Stimulated activated naive CD8-positive, alpha-beta T cell treated with anti-CD3 and anti-CD28 coated beads, Interleukin-15, amount 100 ng/mL, for 72 hours (primary cell): ENCODE measurements at regions not wholly inside any gene's neighbourhood (a gene's known extent, or its start where the extent isn't known, plus 50 kb on each side); places are given as distances from the start of the nearest gene placed in this dataset.

Experiments used
- ATAC-seq: fragments of 150-1000 bp; cut with Tn5 transposase; 2 replicates; pipeline ENCODE4 v1.10.0; 2021; ENCODE audit warnings: mild to moderate bottlenecking, moderate library complexity
- DNase-seq, 2 donors: peaks; one replicate each; pipeline ENCODE4 v3.0.0; 2021 to 2022
- H3K27ac Mint-ChIP-seq, 2 donors: one replicate each; pipeline ENCODE4 v1.8.0; 2022; ENCODE audit warnings: mild to moderate bottlenecking in 2 of 2, mixed read lengths in 2 of 2, moderate library complexity in 2 of 2
- H3K27me3 Mint-ChIP-seq: one replicate; pipeline ENCODE4 v1.8.0; 2022; ENCODE audit warnings: mixed read lengths
- H3K4me1 Mint-ChIP-seq: one replicate; pipeline ENCODE4 v1.8.0; 2022; ENCODE audit warnings: mild to moderate bottlenecking, mixed read lengths
- H3K4me3 Mint-ChIP-seq, 2 donors: one replicate each; pipeline ENCODE4 v1.8.0; 2022; ENCODE audit warnings: mild to moderate bottlenecking in 2 of 2, mixed read lengths in 2 of 2, moderate library complexity in 1 of 2
- H3K9me3 Mint-ChIP-seq, 2 donors: one replicate each; pipeline ENCODE4 v1.8.0; 2022; ENCODE audit warnings: mixed read lengths in 2 of 2

- Mint-ChIP-seq H3K27me3 (no peaks in the 10 kb centered on the region), H3K9me3 (peaks cover 9 to 25% of the 10 kb centered on the region in 2 donors), H3K27ac (no peak overlapping the region), H3K4me3 (no peak overlapping the region), H3K4me1 (no peaks in the 10 kb centered on the region)
- ATAC-seq (no peak), DNase-seq (no peak)
Measured at GRCh38 chr2:14354231-14354630, 278.3 kb upstream of the LRATD1 start.

- ATAC-seq (no peak), DNase-seq (no peak)
- Mint-ChIP-seq H3K27me3 (no peaks in the 10 kb centered on the region), H3K4me1 (no peaks in the 10 kb centered on the region), H3K4me3 (no peak overlapping the region), H3K9me3 (peaks cover 4 to 16% of the 10 kb centered on the region in 2 donors), H3K27ac (no peak overlapping the region)
Measured at GRCh38 chr2:14355102-14355501, 277.4 kb upstream of the LRATD1 start.

- Mint-ChIP-seq H3K27me3 (no peaks in the 10 kb centered on the region), H3K9me3 (peaks cover 2 to 16% of the 10 kb centered on the region in 2 donors), H3K4me3 (no peak overlapping the region), H3K4me1 (no peaks in the 10 kb centered on the region), H3K27ac (no peak overlapping the region)
- no peak for ATAC-seq
- no peak for DNase-seq
Measured at GRCh38 chr2:14358339-14358738, 274.2 kb upstream of the LRATD1 start.

- Mint-ChIP-seq H3K4me3 (no peak overlapping the region), H3K27ac (no peak overlapping the region)
- ATAC-seq = no peak
Measured at GRCh38 chr2:14358774-14359173, 273.7 kb upstream of the LRATD1 start.

GRCh38 chr2:14363137-14363536 is 269.4 kb upstream of the LRATD1 start:
- Mint-ChIP-seq H3K4me1 (no peaks in the 10 kb centered on the region), H3K27ac (no peak overlapping the region), H3K27me3 (no peaks in the 10 kb centered on the region), H3K4me3 (no peak overlapping the region), H3K9me3 (peaks cover 0 to 6% of the 10 kb centered on the region in 2 donors)
- no peak for DNase-seq
- no peak for ATAC-seq

More at GRCh38 chr2:14358774-14359173, 273.7 kb upstream of the LRATD1 start:
- DNase-seq = no peak
- Mint-ChIP-seq H3K27me3 (no peaks in the 10 kb centered on the region), H3K9me3 (peaks cover 0 to 16% of the 10 kb centered on the region in 2 donors), H3K4me1 (no peaks in the 10 kb centered on the region)

GRCh38 chr2:14363976-14364375 is 268.5 kb upstream of the LRATD1 start:
- Mint-ChIP-seq H3K27ac (no peak overlapping the region), H3K4me3 (no peak overlapping the region), H3K9me3 (peaks cover 0 to 6% of the 10 kb centered on the region in 2 donors), H3K4me1 (no peaks in the 10 kb centered on the region), H3K27me3 (no peaks in the 10 kb centered on the region)
- DNase-seq (no peak), ATAC-seq (no peak)

GRCh38 chr2:14364471-14364870 is 268.0 kb upstream of the LRATD1 start:
- H3K4me1 Mint-ChIP-seq = no peaks in the 10 kb centered on the region
- ATAC-seq (no peak), DNase-seq (no peak)
- H3K27me3 Mint-ChIP-seq = no peaks in the 10 kb centered on the region
- no peak overlapping the region for H3K4me3 Mint-ChIP-seq
- peak overlapping the region in 1 of 2 donors; percentile 2 for H3K27ac Mint-ChIP-seq
- H3K9me3 Mint-ChIP-seq = peaks cover 4 to 7% of the 10 kb centered on the region in 2 donors

- no peak for ATAC-seq
- no peaks in the 10 kb centered on the region for H3K9me3 Mint-ChIP-seq
- DNase-seq = no peak
- no peak overlapping the region for H3K4me3 Mint-ChIP-seq
- no peak overlapping the region for H3K27ac Mint-ChIP-seq
- H3K27me3 Mint-ChIP-seq = no peaks in the 10 kb centered on the region
- no peaks in the 10 kb centered on the region for H3K4me1 Mint-ChIP-seq
Measured at GRCh38 chr2:14385043-14385442, 247.5 kb upstream of the LRATD1 start.

GRCh38 chr2:14387332-14387731 is 245.2 kb upstream of the LRATD1 start:
- Mint-ChIP-seq H3K27ac (no peak overlapping the region), H3K27me3 (no peaks in the 10 kb centered on the region), H3K9me3 (no peaks in the 10 kb centered on the region), H3K4me1 (no peaks in the 10 kb centered on the region), H3K4me3 (no peak overlapping the region)
- DNase-seq (no peak), ATAC-seq (no peak)

- no peaks in the 10 kb centered on the region for H3K27me3 Mint-ChIP-seq
- no peak overlapping the region for H3K27ac Mint-ChIP-seq
- DNase-seq = no peak
- ATAC-seq = no peak
- no peaks in the 10 kb centered on the region for H3K4me1 Mint-ChIP-seq
- H3K9me3 Mint-ChIP-seq = no peaks in the 10 kb centered on the region
- no peak overlapping the region for H3K4me3 Mint-ChIP-seq
Measured at GRCh38 chr2:14388724-14389123, 243.8 kb upstream of the LRATD1 start.

- Mint-ChIP-seq H3K4me1 (no peaks in the 10 kb centered on the region), H3K27ac (peak overlapping the region in 1 of 2 donors; percentile 7)
- ATAC-seq = no peak
Measured at GRCh38 chr2:14396533-14397083, 235.9 kb upstream of the LRATD1 start.

GRCh38 chr2:14398641-14399040 is 233.9 kb upstream of the LRATD1 start:
- Mint-ChIP-seq H3K9me3 (no peaks in the 10 kb centered on the region), H3K27me3 (no peaks in the 10 kb centered on the region), H3K27ac (no peak overlapping the region), H3K4me1 (no peaks in the 10 kb centered on the region), H3K4me3 (no peak overlapping the region)
- ATAC-seq = no peak
- no peak for DNase-seq

More at GRCh38 chr2:14396533-14397083, 235.9 kb upstream of the LRATD1 start:
- H3K4me3 Mint-ChIP-seq = no peak overlapping the region
- no peak for DNase-seq
- no peaks in the 10 kb centered on the region for H3K27me3 Mint-ChIP-seq
- H3K9me3 Mint-ChIP-seq = no peaks in the 10 kb centered on the region

- no peak for DNase-seq
- H3K4me3 Mint-ChIP-seq = no peak overlapping the region
Measured at GRCh38 chr2:14401873-14402272, 230.6 kb upstream of the LRATD1 start.

GRCh38 chr2:14408695-14409094 is 223.8 kb upstream of the LRATD1 start:
- H3K4me1 Mint-ChIP-seq = no peaks in the 10 kb centered on the region
- no peaks in the 10 kb centered on the region for H3K27me3 Mint-ChIP-seq
- H3K9me3 Mint-ChIP-seq = peaks cover 10 to 31% of the 10 kb centered on the region in 2 donors
- H3K4me3 Mint-ChIP-seq = no peak overlapping the region
- DNase-seq = no peak
- H3K27ac Mint-ChIP-seq = no peak overlapping the region
- no peak for ATAC-seq

More at GRCh38 chr2:14401873-14402272, 230.6 kb upstream of the LRATD1 start:
- no peaks in the 10 kb centered on the region for H3K9me3 Mint-ChIP-seq
- no peak overlapping the region for H3K27ac Mint-ChIP-seq
- no peaks in the 10 kb centered on the region for H3K27me3 Mint-ChIP-seq
- no peaks in the 10 kb centered on the region for H3K4me1 Mint-ChIP-seq
- ATAC-seq = no peak

- no peaks in the 10 kb centered on the region for H3K27me3 Mint-ChIP-seq
- ATAC-seq (no peak), DNase-seq (no peak)
- no peak overlapping the region for H3K4me3 Mint-ChIP-seq
- H3K4me1 Mint-ChIP-seq = no peaks in the 10 kb centered on the region
- H3K27ac Mint-ChIP-seq = no peak overlapping the region
- H3K9me3 Mint-ChIP-seq = peaks cover 11 to 61% of the 10 kb centered on the region in 2 donors
Measured at GRCh38 chr2:14417551-14417950, 215.0 kb upstream of the LRATD1 start.

- Mint-ChIP-seq H3K27me3 (no peaks in the 10 kb centered on the region), H3K9me3 (peaks cover 11 to 56% of the 10 kb centered on the region in 2 donors), H3K27ac (no peak overlapping the region), H3K4me1 (no peaks in the 10 kb centered on the region), H3K4me3 (no peak overlapping the region)
- ATAC-seq (no peak), DNase-seq (no peak)
Measured at GRCh38 chr2:14418115-14418514, 214.4 kb upstream of the LRATD1 start.

GRCh38 chr2:14420851-14421250 is 211.7 kb upstream of the LRATD1 start:
- Mint-ChIP-seq H3K27me3 (no peaks in the 10 kb centered on the region), H3K4me3 (no peak overlapping the region), H3K9me3 (peaks cover 6 to 38% of the 10 kb centered on the region in 2 donors), H3K4me1 (no peaks in the 10 kb centered on the region), H3K27ac (no peak overlapping the region)
- DNase-seq (no peak), ATAC-seq (no peak)
